ENCODE measurements at regions not wholly inside any gene's neighbourhood (a gene's known extent, or its start where the extent isn't known, plus 50 kb on each side); places are given as distances from the start of the nearest gene placed in this dataset.

DNA sequence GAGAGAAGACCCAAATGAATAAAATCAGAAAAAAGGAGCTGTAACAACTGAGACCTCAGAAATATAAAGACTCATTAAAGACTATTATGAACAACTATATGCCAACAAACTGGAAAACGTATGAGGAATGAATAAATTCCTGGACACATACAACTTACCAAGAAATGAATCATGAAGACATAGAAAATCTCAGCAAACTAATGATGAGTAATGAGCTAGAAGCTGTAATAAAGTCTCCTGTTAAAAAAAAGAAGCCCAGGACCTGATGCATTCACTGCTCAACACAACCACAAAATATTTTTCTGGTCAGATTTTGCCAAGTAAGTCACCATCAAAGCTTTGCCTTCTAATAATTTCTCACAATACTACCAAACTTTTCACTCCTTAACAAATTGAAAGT, 666.7 kb downstream of the LRRC70 start:
- TF ChIP-seq, protein P1, sequence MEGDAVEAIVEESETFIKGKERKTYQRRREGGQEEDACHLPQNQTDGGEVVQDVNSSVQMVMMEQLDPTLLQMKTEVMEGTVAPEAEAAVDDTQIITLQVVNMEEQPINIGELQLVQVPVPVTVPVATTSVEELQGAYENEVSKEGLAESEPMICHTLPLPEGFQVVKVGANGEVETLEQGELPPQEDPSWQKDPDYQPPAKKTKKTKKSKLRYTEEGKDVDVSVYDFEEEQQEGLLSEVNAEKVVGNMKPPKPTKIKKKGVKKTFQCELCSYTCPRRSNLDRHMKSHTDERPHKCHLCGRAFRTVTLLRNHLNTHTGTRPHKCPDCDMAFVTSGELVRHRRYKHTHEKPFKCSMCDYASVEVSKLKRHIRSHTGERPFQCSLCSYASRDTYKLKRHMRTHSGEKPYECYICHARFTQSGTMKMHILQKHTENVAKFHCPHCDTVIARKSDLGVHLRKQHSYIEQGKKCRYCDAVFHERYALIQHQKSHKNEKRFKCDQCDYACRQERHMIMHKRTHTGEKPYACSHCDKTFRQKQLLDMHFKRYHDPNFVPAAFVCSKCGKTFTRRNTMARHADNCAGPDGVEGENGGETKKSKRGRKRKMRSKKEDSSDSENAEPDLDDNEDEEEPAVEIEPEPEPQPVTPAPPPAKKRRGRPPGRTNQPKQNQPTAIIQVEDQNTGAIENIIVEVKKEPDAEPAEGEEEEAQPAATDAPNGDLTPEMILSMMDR (IDR thresholded peaks at IDR 0.05; ENCODE audit: low read depth, low read length) = no peak

DNA sequence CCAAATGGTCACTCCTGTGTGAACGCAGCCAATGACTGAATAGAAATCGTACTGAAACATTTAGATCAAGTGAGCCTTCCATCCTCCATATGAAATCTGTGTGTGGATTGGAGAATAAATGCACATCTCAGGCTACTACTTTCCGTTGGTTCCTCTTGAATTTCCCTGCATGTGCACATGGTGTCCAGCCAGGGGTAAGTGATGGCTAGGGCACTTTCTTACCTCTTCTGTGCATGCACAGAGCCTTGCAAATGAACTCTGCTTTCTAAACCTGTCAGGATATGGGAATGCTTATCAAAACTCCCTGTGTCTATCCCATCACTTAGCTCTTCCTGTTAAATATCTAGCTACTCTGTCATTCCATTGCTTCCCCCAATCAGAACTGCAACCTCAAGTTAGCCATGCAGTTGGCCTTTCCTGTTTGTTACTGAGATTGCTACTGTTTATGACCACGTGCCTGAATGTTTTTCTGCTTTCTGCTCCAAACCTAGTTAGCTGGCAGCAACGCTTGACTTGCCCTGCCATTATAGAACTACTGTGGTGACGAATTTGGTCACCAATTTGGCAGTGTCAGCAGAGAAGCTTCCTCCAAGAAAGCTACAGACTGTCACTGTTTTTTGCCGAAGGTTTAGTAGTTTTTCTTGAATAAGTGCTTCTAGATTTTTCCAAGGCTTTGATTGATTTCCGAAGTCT, 661.6 kb downstream of the LRRC70 start:
- no peak overlapping the region for H3K4me3 ChIP-seq (ENCODE audit: low read depth, low read length)
- TF ChIP-seq, protein P1 (IDR thresholded peaks at IDR 0.05; ENCODE audit: low read depth, low read length) = no peak

More for the DNA sequence above, 666.7 kb downstream of the LRRC70 start:
- no peak overlapping the region for H3K4me3 ChIP-seq (ENCODE audit: low read depth, low read length)

DNA sequence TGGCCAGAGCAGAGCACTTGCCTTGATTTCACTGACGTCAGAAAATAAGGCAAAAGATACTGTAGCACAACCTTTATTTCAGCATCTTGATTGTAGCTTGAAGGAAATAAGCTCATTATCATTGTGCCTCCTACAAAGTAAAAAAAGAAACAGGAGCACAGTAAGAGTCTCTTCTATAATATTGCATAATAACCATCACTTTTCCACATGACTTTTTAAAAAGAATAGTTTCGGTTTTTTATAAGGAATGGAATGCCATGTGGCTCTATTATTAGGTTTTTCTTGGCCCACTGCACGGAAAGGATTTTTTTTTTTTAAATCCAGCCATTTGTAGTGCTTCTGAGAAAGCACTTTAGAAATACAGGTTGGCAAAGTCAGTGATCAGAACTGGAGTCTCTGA, 655.3 kb downstream of the LRRC70 start:
- no peak overlapping the region for H3K4me3 ChIP-seq (ENCODE audit: low read depth, low read length)
- TF ChIP-seq, protein P1 (IDR thresholded peaks at IDR 0.05; ENCODE audit: low read depth, low read length) = no peak

DNA sequence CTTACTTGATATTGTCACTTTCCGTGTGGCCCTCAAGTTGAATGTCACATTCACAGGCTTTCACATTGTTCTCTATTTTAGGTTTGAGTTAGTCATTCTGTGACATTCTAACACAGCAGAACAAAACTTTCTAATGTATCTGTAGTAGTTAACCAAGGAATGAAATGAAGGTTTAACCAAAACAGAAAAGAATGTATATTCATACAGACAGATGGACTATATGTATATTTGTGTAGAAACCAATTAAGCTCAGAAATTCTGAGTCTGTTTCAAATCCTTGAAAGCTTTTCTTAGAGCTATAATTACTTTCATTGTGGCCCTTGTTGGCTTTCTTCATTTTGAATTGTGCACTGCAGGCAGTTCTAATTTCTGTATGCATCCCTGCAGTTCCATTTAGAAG, 654.7 kb downstream of the LRRC70 start:
- H3K4me3 ChIP-seq (ENCODE audit: low read depth, low read length) = no peak overlapping the region
- TF ChIP-seq, protein P1 (IDR thresholded peaks at IDR 0.05; ENCODE audit: low read depth, low read length) = no peak

DNA sequence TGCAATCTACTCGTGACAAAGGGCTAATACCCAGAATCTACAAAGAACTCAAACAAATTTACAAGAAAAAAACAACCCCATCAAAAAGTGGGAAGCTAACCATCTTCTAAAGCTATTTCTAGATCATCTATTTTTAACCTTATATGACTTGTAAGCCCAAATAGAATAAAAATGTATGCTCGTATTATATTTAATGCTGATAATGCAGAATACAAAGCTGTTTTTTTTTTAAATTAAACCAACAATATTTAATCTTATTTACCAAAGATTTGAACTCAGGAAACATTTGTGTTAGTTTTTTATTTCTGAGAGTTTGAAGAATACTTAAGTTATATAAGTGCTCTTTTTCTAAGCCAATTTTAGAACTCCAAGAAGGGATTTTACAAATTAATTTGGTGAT, 652.1 kb downstream of the LRRC70 start:
- H3K4me3 ChIP-seq (ENCODE audit: low read depth, low read length) = no peak overlapping the region
- TF ChIP-seq, protein P1 (IDR thresholded peaks at IDR 0.05; ENCODE audit: low read depth, low read length) = no peak

DNA sequence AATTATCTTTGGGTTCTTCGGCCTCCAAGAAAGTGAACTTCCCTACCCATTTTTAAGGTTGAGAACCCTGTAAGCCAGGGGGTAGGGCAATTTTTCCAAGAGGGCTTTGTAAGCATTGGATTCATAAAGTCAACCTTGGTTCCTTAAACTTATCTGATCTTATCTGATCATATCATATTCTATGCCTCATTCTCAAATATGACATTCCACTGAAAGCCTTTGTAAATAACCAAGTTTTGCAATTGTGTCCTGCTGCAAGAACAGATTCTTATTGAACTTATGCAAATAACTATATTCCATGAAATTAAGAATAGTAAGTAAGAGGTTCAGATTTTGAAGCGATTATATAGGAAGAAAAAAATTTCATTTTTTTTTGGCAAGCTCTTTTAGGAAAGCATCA, 649.5 kb downstream of the LRRC70 start:
- H3K4me3 ChIP-seq (ENCODE audit: low read depth, low read length) = no peak overlapping the region
- TF ChIP-seq, protein P1 (IDR thresholded peaks at IDR 0.05; ENCODE audit: low read depth, low read length) = no peak

DNA sequence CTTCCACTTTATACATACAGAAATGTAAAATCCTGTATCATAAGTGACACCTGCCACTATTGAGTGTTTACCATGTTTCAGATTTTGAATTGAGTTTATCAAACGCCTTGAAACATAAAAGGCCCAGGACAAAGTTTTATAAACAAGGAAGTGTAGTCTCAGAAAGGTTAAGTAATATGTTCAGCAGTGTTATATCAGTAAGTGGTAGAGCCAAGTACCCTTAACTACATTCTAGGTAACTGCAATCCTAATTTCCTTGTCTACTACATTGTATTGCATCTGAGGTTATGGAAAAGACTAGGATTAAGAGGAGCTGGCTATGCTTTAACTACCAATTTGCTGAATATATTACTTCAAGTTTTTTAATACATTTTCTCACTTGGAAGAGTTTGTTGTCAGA, 641.6 kb downstream of the LRRC70 start:
- TF ChIP-seq, protein P1 (IDR thresholded peaks at IDR 0.05; ENCODE audit: low read depth, low read length) = no peak
- no peak overlapping the region for H3K4me3 ChIP-seq (ENCODE audit: low read depth, low read length)
